ENCODE measurements at regions not wholly inside any gene's neighbourhood (a gene's known extent, or its start where the extent isn't known, plus 50 kb on each side); places are given as distances from the start of the nearest gene placed in this dataset.

GRCh38 chr4:20646287-20646686, 54.0 kb upstream of the PACRGL start:
- Histone ChIP-seq H3K9me3 (ENCODE audit: low read length) (no peaks in the 10 kb centered on the region), H3K27me3 (ENCODE audit: insufficient read depth, low read length, poor library complexity, severe bottlenecking) (no peaks in the 10 kb centered on the region), H3K4me3 (ENCODE audit: low read length) (no peak overlapping the region), H3K27ac (ENCODE audit: low read depth, low read length) (no peak overlapping the region), H3K4me1 (ENCODE audit: insufficient read depth, low read length) (no peaks in the 10 kb centered on the region), H3K36me3 (ENCODE audit: insufficient read depth, low read length) (no peaks in the 10 kb centered on the region)
- H3K4me3 Mint-ChIP-seq, result no peak overlapping the region
- no peaks in the 10 kb centered on the region for H3K36me3 Mint-ChIP-seq
- peaks cover 6 to 14% of the 10 kb centered on the region in 2 donors for H3K27me3 Mint-ChIP-seq
- H3K27ac Mint-ChIP-seq, result no peak overlapping the region
- no peak for DNase-seq
- peaks cover 0 to 4% (median under 1%) of the 10 kb centered on the region in 5 donors for H3K9me3 Mint-ChIP-seq
- H3K4me1 Mint-ChIP-seq, result no peaks in the 10 kb centered on the region
- ChIA-PET POLR2A (no interaction called here), CTCF (no interaction called here)

Data from CD8-positive, alpha-beta memory T cell (primary cell).